Ishikawa (cell line): ENCODE measurements at regions not wholly inside any gene's neighbourhood (a gene's known extent, or its start where the extent isn't known, plus 50 kb on each side); places are given as distances from the start of the nearest gene placed in this dataset.

Experiments used
- CEBPB ChIP-seq: IDR thresholded peaks from 2 replicates; pipeline ENCODE4 v1.6.1; 2012
- CREB1 ChIP-seq: IDR thresholded peaks from 2 replicates; pipeline ENCODE4 v1.6.1; 2012; ENCODE audit warnings: low read depth
- EGR1 ChIP-seq: IDR thresholded peaks from 2 replicates; pipeline ENCODE4 v1.6.1; 2012
- EP300 ChIP-seq: IDR thresholded peaks from 2 replicates; pipeline ENCODE4 v1.6.1; 2012; ENCODE audit warnings: borderline replicate concordance
- FOXM1 ChIP-seq: IDR thresholded peaks from 2 replicates; pipeline ENCODE4 v1.6.1; 2012; ENCODE audit warnings: low read depth, borderline replicate concordance
- MAX ChIP-seq: IDR thresholded peaks from 2 replicates; pipeline ENCODE4 v1.6.1; 2012
- NFIC ChIP-seq: IDR thresholded peaks from 2 replicates; pipeline ENCODE4 v1.6.1; 2012
- RAD21 ChIP-seq: IDR thresholded peaks from 2 replicates; pipeline ENCODE4 v1.6.1; 2012; ENCODE audit warnings: low read depth
- REST ChIP-seq: IDR thresholded peaks from 2 replicates; pipeline ENCODE4 v1.6.1; 2012; ENCODE audit warnings: low read depth, mild to moderate bottlenecking
- TAF1 ChIP-seq: IDR thresholded peaks from 2 replicates; pipeline ENCODE4 v1.6.1; 2012; ENCODE audit warnings: low read depth, mild to moderate bottlenecking
- TCF12 ChIP-seq: IDR thresholded peaks from 2 replicates; pipeline ENCODE4 v1.6.1; 2012; ENCODE audit warnings: low read depth
- TEAD4 ChIP-seq: IDR thresholded peaks from 2 replicates; pipeline ENCODE4 v1.6.1; 2012
- USF1 ChIP-seq: IDR thresholded peaks from 2 replicates; pipeline ENCODE4 v1.6.1; 2012
- YY1 ChIP-seq: IDR thresholded peaks from 2 replicates; pipeline ENCODE4 v1.6.1; 2012; ENCODE audit warnings: low read depth
- ZBTB7A ChIP-seq: IDR thresholded peaks from 2 replicates; pipeline ENCODE4 v1.6.1; 2012; ENCODE audit warnings: low read depth

GRCh38 chr3:55177749-55178148 is 249.9 kb upstream of the LRTM1 start:
- TF ChIP-seq YY1 = no peak
- TF ChIP-seq ZBTB7A = no peak
- TF ChIP-seq TCF12 = no peak
- TF ChIP-seq CREB1 = no peak
- no peak for TF ChIP-seq FOXM1
- TF ChIP-seq RAD21 = no peak
- TF ChIP-seq EP300 = no peak
- TF ChIP-seq CEBPB = no peak
- TF ChIP-seq EGR1 = no peak
- TF ChIP-seq MAX = no peak
- no peak for TF ChIP-seq TAF1
- TF ChIP-seq NFIC = no peak
- TF ChIP-seq USF1 = no peak
- TF ChIP-seq REST = no peak
- TF ChIP-seq TEAD4 = no peak

GRCh38 chr3:55175423-55175822 is 247.6 kb upstream of the LRTM1 start:
- TF ChIP-seq EGR1 (no peak), TAF1 (no peak), FOXM1 (no peak), REST (no peak), TCF12 (no peak), TEAD4 (no peak), MAX (no peak), NFIC (no peak), ZBTB7A (no peak), YY1 (no peak), CEBPB (no peak), USF1 (no peak), RAD21 (no peak), EP300 (no peak), CREB1 (no peak)

GRCh38 chr3:55174747-55175146 is 246.9 kb upstream of the LRTM1 start:
- TF ChIP-seq MAX (no peak), EP300 (no peak), FOXM1 (no peak), ZBTB7A (no peak), CREB1 (no peak), NFIC (no peak), REST (no peak), CEBPB (no peak), TCF12 (no peak), RAD21 (no peak), USF1 (no peak), TAF1 (no peak), YY1 (no peak), EGR1 (no peak), TEAD4 (no peak)

- TF ChIP-seq RAD21 = no peak
- no peak for TF ChIP-seq NFIC
- no peak for TF ChIP-seq CREB1
- no peak for TF ChIP-seq EGR1
- TF ChIP-seq EP300 = no peak
- no peak for TF ChIP-seq TCF12
- no peak for TF ChIP-seq YY1
- TF ChIP-seq USF1 = no peak
- TF ChIP-seq TEAD4 = no peak
- TF ChIP-seq FOXM1 = no peak
- TF ChIP-seq CEBPB = no peak
- TF ChIP-seq TAF1 = no peak
- TF ChIP-seq REST = no peak
- no peak for TF ChIP-seq MAX
- TF ChIP-seq ZBTB7A = no peak
Observed at GRCh38 chr3:55173504-55173903, 245.6 kb upstream of the LRTM1 start.
